Sigmoid colon (tissue), 4 donors: ENCODE measurements at regions not wholly inside any gene's neighbourhood (a gene's known extent, or its start where the extent isn't known, plus 50 kb on each side); places are given as distances from the start of the nearest gene placed in this dataset.

Source experiments
- POLR2A ChIP-seq, 2 donors: fragments of 450-650 bp; IDR thresholded peaks; one replicate each; pipeline ENCODE4 v1.6.1; 2016; ENCODE audit warnings: antibody characterized with exemption in 2 of 2, mild to moderate bottlenecking in 2 of 2, moderate library complexity in 2 of 2
- POLR2AphosphoS5 ChIP-seq, 4 donors: sonication (generic); formaldehyde crosslinking; IDR thresholded peaks; one replicate each; pipeline ENCODE4 v1.6.1; 2017; ENCODE audit warnings: antibody characterized with exemption in 4 of 4
- TF ChIP-seq, protein P1 (sequence below), 4 experiments: fragments of 450-650 bp in 3 of 4; fragments of 200-600 bp in 1 of 4; IDR thresholded peaks; one replicate each; pipeline ENCODE4 v1.5.1; 2016 to 2019; ENCODE audit warnings: antibody characterized with exemption in 4 of 4, mild to moderate bottlenecking in 3 of 4, moderate library complexity in 2 of 4

DNA sequence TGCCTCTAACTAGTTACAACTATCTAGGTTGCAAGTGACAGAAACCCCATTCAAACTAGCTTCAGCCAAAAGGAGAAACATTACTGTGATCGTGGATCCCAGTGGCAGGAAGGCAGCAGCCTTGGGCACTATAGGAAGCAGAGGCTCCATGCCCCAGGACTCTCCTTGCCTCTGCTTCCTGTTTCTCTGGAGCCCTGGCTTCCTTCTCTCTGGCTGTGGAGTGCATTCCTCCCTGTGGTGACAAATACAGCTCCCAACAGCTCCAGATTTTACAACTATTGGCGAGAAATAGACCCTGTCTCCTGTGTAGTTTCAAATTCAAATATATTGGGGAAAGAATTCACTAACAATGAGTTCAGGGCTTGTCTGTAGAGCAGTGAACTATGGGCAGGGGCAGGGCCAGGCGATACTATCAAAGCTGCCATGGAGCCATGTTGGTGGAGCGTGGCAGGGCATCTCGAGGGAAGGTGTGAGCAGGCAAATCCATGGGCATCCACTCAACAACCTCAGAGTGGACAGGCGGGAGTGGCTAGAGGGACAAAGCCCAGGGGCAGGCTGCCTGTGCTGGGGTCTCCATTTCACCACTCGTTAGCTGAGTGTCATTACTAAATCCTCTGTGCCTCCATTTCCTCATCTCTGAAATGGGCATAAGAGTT, 189.5 kb downstream of the ERCC6L2 start:
- TF ChIP-seq POLR2A (IDR thresholded peaks at IDR 0.05) (no peak), POLR2AphosphoS5 (IDR thresholded peaks at IDR 0.05) (no peak)
- TF ChIP-seq, protein P1, sequence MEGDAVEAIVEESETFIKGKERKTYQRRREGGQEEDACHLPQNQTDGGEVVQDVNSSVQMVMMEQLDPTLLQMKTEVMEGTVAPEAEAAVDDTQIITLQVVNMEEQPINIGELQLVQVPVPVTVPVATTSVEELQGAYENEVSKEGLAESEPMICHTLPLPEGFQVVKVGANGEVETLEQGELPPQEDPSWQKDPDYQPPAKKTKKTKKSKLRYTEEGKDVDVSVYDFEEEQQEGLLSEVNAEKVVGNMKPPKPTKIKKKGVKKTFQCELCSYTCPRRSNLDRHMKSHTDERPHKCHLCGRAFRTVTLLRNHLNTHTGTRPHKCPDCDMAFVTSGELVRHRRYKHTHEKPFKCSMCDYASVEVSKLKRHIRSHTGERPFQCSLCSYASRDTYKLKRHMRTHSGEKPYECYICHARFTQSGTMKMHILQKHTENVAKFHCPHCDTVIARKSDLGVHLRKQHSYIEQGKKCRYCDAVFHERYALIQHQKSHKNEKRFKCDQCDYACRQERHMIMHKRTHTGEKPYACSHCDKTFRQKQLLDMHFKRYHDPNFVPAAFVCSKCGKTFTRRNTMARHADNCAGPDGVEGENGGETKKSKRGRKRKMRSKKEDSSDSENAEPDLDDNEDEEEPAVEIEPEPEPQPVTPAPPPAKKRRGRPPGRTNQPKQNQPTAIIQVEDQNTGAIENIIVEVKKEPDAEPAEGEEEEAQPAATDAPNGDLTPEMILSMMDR (IDR thresholded peaks at IDR 0.05), result no peak
